ENCODE measurements at regions not wholly inside any gene's neighbourhood (a gene's known extent, or its start where the extent isn't known, plus 50 kb on each side); places are given as distances from the start of the nearest gene placed in this dataset.

DNA sequence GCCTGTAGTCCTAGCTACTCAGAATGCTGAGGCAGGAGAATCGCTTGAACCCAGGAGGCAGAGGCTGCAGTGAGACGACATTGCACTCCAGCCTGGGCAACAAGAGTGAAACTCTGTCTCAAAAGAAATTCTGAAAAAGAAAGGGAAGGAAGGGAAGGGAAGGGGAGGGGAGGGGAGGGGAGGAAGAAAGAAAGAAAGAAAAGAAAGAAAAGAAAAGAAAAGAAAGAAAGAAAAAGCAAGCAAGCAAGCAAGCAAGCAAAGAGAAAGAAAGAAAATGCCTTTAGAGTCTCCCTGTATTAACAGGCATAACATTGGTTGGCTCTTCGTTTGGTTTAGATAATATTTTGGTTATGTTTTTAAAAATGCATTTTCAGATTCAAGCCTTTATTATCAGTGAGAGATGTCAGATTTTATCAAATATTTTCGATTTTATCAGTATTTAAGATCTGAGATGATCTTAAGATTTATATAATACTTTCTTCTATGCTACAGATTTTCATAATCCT lies 281.1 kb downstream of the NPIPA8 start:
- TF ChIP-seq ZNF274 (IDR thresholded peaks at IDR 0.05; ENCODE audit: low read depth, low read length) (no peak), YY1 (IDR thresholded peaks at IDR 0.05; ENCODE audit: insufficient read depth, insufficient read length) (no peak), SUZ12 (IDR thresholded peaks at IDR 0.05; ENCODE audit: extremely low read depth, insufficient read depth, insufficient read length) (no peak)
